ENCODE measurements at regions not wholly inside any gene's neighbourhood (a gene's known extent, or its start where the extent isn't known, plus 50 kb on each side); places are given as distances from the start of the nearest gene placed in this dataset.
"Not testable (repeated sequence)": the region's sequence is repeated elsewhere in the genome, so short reads cannot be mapped to it uniquely, and the experiment has no call there.

GRCh38 chr1:242728696-242729095 lies 204.2 kb upstream of the PLD5 start:
- DNase-seq = no peak

GRCh38 chr1:242723044-242723716 lies 198.7 kb upstream of the PLD5 start:
- no peak for DNase-seq

GRCh38 chr1:242718967-242719366 lies 194.5 kb upstream of the PLD5 start:
- no peak for DNase-seq

GRCh38 chr1:242712248-242712647 lies 187.8 kb upstream of the PLD5 start:
- DNase-seq = no peak

GRCh38 chr1:242710847-242711246 lies 186.3 kb upstream of the PLD5 start:
- no peak for DNase-seq

GRCh38 chr1:242710286-242710685 lies 185.8 kb upstream of the PLD5 start:
- DNase-seq = no peak

GRCh38 chr1:242703467-242703866 lies 179.0 kb upstream of the PLD5 start:
- DNase-seq = no peak

GRCh38 chr1:242692988-242693387 lies 168.5 kb upstream of the PLD5 start:
- DNase-seq = no peak

- no peak for DNase-seq
Observed at GRCh38 chr1:242691610-242691945, 167.1 kb upstream of the PLD5 start.

- DNase-seq = no peak
Observed at GRCh38 chr1:242690849-242691609, 166.5 kb upstream of the PLD5 start.

GRCh38 chr1:242689378-242689777 lies 164.9 kb upstream of the PLD5 start:
- DNase-seq = no peak

- DNase-seq = no peak
Observed at GRCh38 chr1:242674951-242675645, 150.6 kb upstream of the PLD5 start.

GRCh38 chr1:242673652-242674051 lies 149.2 kb upstream of the PLD5 start:
- no peak for DNase-seq

GRCh38 chr1:242673165-242673564 lies 148.7 kb upstream of the PLD5 start:
- not testable (repeated sequence) for DNase-seq

GRCh38 chr1:242670019-242670418 lies 145.5 kb upstream of the PLD5 start:
- no peak for DNase-seq

GRCh38 chr1:242662886-242663285 lies 138.4 kb upstream of the PLD5 start:
- no peak for DNase-seq

GRCh38 chr1:242653772-242654171 lies 129.3 kb upstream of the PLD5 start:
- not testable (repeated sequence) for DNase-seq

- DNase-seq = no peak
Observed at GRCh38 chr1:242651817-242652216, 127.3 kb upstream of the PLD5 start.

- no peak for DNase-seq
Observed at GRCh38 chr1:242641461-242641860, 117.0 kb upstream of the PLD5 start.

- DNase-seq = no peak
Observed at GRCh38 chr1:242639104-242639503, 114.6 kb upstream of the PLD5 start.

- DNase-seq = no peak
Observed at GRCh38 chr1:242634732-242635131, 110.2 kb upstream of the PLD5 start.

GRCh38 chr1:242629396-242629795 lies 104.9 kb upstream of the PLD5 start:
- no peak for DNase-seq

- DNase-seq = no peak
Observed at GRCh38 chr1:242623756-242624155, 99.3 kb upstream of the PLD5 start.

- no peak for DNase-seq
Observed at GRCh38 chr1:242623119-242623518, 98.6 kb upstream of the PLD5 start.
